Islet precursor cell (in vitro differentiated cells): ENCODE measurements at regions not wholly inside any gene's neighbourhood (a gene's known extent, or its start where the extent isn't known, plus 50 kb on each side); places are given as distances from the start of the nearest gene placed in this dataset.
"Not testable (repeated sequence)": the region's sequence is repeated elsewhere in the genome, so short reads cannot be mapped to it uniquely, and the experiment has no call there.

Source experiments
- DNase-seq: peaks from one replicate; pipeline ENCODE4 v3.0.0-alpha.2; 2018

DNA sequence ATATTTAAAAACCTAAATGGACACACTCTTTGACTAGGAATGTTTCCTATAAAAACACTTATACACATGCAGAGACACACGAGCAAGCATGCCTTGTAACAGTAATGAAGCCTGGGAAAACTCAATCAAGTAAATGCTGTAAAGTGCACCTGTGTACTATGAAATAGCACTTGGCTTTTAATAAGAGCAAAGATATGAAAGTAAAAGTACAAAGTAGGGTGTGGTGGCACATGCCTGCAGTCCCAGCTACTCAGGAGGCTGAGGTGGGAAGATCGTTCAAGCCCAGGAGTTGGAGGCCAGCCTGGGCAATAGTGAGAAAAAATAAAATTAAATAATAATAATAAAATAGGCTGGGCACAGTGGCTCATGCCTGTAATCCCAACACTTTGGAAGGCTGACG is 166.9 kb upstream of the GRK3 start:
- DNase-seq, result no peak

DNA sequence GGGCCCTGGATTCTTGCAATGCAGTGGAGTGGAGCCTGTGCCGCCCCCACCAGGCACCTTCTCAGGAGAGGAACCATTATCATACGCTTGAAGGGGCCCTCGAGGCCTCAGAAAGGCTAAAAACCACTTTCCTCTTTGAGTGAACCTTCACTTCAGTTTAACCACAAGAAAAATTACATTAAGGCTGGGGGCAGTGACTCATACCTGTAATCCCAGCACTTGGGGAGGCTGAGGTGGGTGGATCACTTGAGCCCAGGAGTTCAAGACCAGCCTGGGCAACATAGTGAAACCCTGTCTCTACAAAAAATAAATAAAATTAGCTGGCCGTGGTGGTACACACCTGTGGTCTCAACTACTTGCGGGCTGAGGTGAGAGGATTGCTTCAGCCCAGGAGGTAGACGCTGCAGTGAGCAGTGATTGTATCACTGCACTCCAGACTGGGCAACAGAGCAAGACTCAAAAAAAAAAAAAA is 165.8 kb upstream of the GRK3 start:
- not testable (repeated sequence) for DNase-seq

DNA sequence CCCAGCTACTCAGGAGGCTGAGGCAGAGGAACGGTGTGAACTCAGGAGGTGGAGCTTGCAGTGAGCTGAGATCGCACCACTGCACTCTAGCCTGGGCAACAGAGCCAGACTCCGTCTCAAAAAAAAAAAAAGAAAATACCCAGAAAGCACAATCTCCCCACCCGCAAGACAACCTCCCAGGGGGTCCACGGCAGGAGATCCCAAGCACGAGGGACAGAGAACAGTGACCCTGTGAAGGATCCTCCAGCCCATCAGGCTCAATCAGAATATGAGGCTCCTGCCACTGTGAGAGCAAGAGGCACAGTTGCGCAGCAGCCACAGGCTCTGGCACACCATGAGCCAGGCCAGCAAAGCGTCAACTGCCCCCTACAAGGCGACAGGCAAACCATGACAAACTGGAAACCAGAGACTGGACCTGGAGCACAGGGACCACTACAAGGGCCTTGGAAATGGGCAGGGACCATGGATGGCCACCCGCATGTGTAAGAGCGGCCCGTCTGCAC is 164.8 kb upstream of the GRK3 start:
- DNase-seq, result no peak

DNA sequence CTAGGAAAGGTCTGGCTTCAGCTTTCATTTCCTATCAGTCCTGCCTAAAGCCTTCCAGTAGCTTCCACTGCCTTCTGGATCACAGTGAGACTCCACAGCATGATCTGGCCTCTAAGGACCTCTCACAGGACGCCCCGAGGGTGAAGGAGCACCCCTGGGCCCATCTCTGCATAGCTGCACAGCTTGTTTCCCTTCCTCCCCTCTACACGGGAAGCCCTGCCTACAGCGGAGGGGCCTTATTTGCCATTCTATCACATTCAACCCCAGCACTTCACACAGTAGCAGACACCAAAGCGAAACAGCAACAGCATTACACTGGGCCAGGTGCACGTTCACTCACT is 162.3 kb upstream of the GRK3 start:
- no peak for DNase-seq

DNA sequence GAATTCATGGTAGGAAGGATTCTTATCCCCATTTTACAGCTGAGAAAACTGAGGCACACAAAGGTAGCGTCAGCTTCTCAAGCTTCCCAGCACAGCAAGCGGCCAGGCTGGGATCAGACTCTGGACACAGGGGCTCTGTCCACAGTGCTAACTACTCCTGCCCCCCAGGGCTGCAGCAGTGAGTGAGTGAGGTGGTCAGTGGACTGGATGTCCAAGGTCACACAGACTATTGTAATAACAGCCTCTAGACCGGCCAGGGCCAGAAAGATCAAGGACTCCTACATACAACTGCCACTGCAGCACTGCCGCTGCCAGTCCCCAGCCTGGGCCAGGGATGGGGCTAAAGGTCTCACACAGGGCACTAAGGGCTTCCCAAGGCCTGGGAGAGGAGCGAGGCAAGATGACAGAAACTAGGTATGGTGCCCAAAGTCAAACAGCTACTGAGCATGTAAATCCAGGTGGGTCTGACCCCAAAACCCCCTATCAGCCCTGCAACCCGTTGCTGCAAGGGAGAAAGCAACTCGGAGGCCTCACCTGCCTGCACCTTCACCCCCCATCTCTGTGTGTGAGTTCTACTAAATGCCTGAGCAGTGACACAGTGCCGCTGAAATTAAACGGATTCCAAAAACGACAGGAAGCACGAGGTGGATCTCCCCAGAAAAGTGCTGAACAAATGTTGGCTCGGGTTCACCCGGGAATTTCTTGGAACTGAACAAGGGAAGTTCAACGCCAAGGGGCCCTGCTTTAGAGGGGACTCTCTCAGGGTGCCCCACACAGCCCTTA is 161.8 kb upstream of the GRK3 start:
- DNase-seq, result no peak

DNA sequence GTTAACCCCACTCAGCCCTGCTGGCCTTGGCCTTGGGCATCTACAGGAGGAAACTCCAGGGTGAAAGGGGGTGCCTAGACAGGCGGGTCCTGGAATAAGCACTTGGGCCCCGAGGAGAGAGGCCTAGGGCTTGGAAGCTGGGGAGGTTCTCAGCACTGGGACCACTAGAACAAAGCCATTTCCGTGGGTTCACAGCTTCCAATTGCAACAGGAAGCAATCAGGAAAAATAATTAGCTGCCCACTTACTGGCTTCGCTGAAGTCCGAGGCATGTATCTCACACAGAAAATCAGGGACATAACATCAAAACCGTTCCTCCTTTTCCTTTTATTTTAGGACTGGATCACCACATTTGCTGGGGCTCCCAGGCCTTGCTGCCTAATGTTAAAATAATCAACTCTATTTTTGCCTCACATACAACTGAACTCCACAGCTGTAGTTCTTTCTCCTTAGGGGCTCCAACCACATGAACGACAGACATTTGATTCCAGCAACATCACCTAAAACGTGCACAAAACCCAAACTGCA is 161.1 kb upstream of the GRK3 start:
- DNase-seq, result no peak

DNA sequence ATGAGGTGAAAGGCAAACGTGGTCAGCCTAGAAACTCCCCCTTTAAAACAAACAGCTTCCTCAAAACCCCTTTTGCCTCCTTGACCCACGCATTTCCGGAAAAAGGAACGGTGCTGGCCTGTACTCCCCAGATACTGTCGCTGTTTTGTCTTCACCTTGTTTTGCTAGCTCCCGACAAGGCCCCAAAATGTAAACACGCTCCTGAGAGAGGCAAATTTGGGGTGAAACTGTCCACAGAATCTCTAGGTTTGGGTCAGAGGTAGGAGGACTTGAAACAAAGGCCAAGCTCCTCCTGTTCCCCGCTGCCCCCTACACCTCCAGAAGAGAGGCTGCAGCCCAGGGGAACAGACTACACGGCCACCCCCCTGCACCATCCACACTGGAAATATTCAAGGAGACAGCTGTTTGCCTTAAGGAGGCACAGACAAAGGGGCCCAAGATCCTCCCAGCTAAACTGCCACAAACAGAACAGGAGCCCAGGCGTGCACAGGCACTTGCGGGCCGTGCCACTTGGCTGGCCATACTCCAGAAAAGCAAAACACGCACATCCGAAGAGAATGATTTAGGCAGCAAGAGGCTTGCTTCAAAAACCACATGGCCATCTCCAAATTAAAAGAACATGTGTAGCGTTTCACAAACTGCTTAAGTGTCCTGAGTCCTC is 160.5 kb upstream of the GRK3 start:
- no peak for DNase-seq

DNA sequence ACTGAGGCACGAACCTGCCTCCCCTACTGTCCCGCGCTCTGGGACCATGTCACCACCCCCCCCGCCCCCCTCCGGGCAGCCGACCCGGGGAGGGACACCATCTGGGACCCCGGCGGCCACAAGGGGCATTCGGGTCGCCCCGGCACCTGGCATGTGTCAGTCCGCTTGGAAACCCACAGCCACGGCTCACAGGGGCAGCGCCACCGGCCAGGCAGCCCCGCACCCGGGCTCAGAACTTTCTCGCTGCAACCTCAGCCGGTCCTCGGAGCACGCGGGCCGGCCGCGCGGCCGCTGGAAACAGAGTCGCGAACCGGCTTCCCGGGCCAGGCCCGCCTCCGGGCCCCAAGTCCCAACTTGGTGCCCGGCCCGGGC is 159.9 kb upstream of the GRK3 start:
- DNase-seq, result no peak

DNA sequence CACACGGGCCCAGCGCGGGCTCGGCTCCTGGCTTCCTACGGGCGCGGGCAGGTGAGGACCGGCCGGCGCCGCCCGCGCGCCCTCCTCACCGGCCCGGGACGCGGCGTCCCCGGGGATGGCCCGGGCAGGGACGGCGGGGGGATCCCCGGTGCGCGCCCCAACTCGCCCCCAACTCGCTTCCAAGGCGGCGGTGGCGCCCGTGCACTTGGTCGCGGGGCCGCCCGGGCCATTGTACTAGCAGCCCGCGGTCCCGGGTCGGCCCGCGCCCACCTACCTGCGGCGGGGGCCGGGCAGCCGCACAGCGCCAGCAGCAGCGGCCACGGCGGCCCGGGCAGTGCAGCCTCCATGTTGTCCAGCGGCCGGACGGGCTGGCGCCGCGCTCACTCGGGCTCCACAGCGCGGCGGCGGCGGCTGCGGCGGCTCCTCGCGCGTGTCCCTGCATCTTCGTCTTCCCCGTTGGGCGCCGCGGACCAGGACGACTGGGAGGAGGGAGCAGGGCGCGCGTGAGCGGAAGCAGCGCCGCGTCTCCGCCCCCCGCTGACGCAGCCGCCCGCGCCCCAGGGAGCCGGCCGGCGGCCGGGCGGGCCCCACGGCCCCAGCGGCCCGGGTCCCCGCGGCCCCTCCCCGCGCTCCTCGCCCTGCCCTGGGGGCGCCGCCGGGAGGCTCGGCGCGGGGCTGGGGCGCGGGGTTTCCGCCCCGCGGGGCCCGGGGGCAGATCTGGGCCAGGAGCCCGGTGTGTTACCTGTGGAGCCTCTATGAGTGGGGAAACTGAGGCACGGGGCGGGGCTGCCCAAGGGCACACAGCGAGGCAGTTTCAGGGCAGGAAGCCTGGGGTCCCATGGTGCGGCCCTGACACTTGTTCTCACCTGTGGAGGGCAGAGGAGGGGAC is 159.3 kb upstream of the GRK3 start:
- DNase-seq, result no peak

DNA sequence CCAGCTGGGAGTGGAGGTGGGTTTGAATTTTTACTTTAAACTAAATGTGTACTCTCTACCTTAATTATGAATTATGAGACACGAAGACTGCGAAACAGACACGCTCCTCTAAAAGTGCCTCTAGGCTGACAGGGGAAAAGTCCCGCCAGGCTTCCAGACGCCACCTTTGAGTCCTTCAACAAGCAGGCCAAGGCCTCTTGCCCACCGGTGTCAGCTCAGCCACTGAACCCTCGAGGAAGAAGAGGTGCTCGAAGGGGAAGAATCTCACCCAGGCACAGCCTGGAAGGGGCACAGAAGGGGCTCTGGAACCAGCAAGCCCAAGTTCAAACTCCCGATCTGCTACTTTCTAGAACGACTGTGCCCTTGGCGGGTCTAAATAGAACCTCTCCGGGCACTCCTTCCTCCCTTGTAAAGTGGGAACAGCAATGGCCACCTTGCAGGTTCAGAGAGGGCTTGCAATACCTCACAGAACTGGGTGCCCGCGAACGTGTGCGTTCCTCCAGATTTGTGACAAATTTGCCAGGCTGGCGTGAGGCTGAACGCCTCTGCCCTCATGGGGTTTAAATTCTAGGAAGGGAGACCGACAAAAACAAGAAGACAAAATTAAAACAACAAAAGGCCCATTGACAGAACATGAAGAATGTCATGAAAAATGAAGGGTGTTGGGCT is 158.5 kb upstream of the GRK3 start:
- DNase-seq, result no peak

DNA sequence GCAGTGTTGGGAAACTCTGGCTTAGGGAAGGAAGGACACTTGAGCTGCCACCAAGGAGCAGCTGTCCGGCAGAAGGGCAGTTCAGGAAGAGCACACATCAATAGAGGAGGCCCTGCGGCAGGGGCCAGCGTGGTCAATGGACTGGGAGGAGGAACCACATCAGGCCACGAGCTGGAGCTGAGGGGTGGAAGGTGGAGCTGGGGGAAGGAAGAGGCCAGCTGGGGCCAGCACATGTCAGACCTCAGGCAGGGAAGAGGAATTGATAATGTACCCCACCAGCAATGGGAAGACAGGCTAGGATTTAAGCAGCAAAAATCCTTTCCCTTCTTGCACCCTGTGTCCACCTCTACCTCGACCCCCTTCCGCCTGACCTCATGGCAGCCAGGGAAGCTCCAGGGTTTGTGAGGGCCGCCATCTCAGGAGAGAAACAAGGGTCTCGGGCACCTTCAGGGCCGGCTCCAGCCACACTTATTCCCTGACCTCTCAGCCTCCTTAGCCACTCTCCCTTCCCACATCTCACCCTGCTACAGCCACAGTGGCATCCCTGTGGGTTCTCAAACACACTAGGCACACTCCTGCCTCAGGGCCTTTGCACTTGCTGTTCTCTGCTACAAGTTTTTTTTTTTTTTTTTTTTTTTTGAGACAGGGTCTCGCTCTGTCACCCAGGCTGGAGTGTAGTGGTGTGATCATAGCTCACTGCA is 157.8 kb upstream of the GRK3 start:
- DNase-seq, result no peak

DNA sequence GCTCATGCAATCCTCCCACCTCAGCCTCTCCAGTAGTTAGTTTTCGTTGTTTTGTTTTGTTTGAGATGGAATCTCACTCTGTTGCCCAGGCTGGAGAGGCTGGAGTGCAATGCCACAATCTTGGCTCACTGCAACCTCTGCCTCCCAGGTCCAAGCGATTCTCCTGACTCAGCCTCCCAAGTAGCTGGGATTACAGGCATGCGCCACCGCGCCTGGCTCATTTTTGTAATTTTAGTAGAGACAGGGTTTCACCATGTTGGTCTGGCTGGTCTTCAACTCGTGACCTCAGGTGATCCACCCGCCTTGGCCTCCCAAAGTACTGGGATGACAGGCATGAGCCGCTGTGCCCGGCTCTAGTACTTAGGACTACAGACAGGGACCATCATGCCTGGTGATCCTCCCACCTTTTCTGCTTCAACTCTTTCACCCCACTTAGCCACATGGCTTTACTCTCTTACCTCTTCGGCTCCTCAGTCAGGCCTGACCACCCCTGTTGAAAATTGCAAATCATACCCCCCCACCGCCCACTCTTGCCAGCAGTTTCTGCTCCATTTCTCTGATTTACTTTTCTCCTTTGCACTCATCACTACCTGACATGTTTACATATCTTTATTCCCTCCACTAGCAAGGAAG is 157.1 kb upstream of the GRK3 start:
- no peak for DNase-seq

DNA sequence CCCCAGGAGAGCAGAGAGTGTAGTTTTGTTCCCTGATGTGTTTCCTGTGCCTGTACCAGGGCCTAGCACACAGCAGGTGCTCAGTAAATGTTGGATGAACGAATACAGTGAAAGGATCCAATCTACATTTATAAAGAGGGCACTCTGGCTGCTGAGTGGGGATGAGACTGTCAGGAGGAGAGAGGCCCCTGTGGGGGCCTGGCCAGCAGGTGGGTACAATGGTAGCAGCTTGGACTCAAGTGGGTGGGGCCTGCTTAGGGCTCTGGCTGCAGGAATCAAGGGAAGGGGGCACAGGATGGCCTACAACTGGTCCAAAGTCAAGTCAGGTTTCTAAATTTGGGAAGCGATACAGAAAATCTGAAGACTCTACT is 156.6 kb upstream of the GRK3 start:
- DNase-seq, result no peak

DNA sequence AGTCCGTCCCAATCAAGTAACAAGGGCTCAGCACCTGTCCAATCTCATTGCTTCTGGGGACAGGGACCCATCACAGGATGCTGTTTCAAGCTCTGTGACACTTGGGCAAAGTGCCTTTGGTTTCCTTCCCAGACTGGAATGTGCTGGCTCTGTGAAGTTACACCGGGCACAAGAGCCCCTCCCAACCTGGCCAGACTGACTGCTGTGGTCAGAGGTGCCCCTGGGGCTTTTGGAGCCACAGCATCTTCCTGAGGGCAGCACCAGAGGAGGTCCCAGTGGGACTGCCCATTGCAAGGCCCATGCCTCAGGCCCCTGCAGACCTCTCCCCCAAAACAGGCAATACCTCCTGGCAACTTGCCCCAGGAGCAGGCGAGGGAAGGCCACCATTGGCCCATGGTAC is 155.2 kb upstream of the GRK3 start:
- no peak for DNase-seq

DNA sequence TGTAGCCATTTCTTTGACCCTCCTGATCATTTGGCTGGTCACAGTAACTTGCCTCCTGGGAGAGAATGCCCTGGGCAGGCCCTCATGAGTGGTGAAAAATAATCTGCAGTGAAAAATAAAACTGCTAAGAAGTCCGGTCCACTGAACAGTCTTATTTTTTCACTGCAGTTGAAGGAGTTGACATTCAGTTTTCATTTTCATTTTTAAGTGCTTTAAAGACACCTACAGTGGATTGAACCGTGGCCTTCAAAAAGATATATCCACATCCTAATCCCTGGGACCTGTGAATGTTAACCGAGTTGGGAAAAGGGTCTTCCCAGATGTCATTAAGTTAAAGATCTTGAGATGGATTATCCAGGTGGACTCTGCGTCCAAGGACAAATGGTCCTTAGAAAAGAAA is 153.6 kb upstream of the GRK3 start:
- no peak for DNase-seq

DNA sequence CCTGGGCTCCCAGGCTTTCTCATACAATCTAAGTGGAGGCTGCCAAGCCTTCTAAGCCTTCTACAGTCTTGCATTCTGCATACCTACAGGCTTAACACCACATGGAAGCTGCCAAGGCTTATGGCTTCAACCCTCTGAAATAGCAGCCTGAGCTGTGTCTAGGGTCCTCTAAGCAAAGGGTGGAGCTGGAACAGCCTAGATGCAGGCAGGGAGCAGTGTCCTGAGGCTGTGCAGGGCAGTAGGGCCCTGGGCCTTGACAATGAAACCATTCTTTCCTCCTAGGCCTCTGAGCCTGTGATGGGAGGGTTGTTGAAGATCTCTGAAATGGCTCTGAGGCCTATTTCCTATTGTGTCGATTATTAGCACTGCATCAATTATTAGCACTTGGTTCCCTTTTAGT is 150.9 kb upstream of the GRK3 start:
- DNase-seq, result no peak

DNA sequence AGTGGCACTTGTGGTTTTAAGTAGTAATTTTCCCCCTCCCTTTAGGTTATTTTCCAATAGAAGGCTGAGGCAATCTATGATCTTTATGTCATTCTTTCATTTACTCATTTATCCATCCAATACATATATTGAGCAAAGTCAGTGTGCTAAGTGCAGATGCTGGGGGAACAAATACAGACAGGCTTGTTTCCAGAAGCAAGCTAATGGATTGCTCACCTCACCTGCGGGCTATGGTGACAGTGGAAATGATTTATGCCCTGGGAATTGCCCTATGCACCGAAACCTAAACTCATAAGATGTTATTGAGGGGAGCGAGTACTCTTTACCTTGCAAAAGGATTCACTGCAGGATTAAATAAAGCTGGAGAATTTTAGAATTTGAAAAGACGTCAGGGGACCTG is 148.7 kb upstream of the GRK3 start:
- DNase-seq, result not testable (repeated sequence)

DNA sequence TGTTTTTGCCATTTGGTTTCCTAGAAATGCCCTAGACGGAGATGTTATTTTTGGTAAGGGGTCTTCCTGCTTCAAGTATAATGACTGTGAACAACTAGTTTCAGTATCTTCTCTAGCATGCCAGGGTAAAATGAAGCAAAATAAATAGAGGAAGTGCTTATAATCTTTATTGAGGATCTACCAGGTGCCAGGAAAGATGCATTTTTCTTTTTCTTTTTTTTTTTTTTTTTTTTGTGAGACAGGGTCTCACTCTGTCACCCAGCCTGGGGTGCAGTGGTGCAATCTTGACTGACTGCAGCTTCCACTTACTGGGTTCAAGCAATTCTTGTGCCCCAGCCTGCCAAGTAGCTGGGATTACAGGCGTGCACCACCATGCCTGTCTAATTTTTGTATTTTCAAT is 146.6 kb upstream of the GRK3 start:
- DNase-seq, result not testable (repeated sequence)

DNA sequence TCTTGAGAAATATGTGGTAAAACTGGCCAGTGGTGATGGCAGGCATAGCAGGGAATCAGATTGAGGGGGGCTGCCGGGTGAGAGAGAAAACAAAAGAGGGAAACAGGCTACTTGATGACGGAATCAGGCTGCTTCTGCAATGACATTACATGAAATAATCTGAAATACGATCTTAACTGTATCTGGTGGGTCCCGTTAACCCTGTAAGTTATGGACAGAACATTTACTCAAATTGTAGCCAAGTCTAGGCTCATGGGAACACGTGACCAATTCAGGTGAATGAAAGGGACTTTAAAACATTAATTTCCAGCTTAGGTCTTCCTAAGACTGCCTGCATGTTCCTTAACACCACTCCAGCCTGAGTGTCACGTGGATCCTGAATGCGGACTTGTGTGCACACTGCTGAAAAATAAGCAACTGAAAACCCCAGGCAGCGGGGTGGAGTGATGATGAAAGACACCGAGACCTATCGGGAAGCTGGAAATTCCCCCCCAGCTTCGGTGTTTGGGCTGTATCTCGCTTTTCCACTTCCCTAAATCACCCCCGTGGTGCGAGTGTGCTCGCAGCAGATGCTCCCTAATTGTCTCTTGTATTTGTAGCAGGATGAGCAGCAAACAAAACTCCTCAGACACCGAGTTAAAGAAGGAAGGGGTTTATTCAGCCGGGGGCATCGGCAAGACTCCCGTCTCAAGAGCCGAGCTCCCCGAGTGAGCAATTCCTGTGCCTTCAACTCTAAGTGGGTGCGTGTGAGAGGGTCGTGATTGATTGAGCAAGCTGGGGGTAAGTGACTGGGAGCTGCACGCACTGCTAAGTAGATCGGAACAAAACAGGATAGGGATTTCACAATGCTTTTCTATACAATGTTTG is 145.0 kb upstream of the GRK3 start:
- no peak for DNase-seq

DNA sequence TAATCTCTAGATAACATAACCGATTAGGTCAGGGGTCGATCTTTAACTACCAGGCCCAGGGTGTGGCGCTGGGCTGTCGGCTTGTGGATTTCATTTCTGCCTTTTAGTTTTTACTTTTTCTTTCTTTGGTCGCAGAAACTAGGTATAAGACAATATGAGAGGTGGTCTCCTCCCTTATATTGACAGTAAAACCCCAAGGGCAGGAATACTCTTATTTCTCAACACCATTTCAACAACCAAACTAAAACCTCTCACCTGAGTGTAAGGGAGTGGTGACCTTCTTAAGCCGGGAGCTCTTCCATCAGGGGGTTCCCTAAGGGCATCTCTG is 144.4 kb upstream of the GRK3 start:
- not testable (repeated sequence) for DNase-seq

DNA sequence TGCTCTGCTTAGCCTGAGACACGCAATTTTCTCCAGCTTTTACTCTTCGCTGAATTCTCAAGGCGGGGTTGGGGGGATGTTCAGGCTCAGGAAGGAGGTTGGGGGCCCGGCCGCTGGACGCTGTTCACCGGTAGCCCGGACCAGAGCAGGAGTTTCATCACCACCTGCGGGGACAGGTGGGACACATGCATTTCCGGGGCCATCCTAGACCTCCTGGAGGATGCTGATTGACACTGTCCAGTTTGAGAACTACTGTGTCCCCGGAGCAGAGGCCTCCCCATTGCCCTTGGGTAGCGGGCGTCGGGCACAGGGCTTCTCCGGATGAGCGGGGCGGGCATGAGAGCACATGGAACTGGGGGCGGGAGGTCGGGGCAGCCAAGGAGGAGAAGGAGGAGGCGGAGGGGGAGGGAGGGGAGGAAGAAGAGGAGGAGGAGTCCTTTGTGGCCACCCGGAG is 144.0 kb upstream of the GRK3 start:
- no peak for DNase-seq
